NCI-H2171 (cell line): ENCODE measurements at regions not wholly inside any gene's neighbourhood (a gene's known extent, or its start where the extent isn't known, plus 50 kb on each side); places are given as distances from the start of the nearest gene placed in this dataset.
"Not testable (repeated sequence)": the region's sequence is repeated elsewhere in the genome, so short reads cannot be mapped to it uniquely, and the experiment has no call there.

Source experiments
- DNase-seq: peaks from one replicate; lab custom pipeline; 2025; lab: John Stamatoyannopoulos, UW

GRCh38 chr5:171542525-171543140, 123.2 kb downstream of the FGF18 start:
- DNase-seq: no peak

- no peak for DNase-seq
Measured at GRCh38 chr5:171543148-171543815, 123.8 kb downstream of the FGF18 start.

- no peak for DNase-seq
Measured at GRCh38 chr5:171544913-171545765, 125.7 kb downstream of the FGF18 start.

- DNase-seq: no peak
Measured at GRCh38 chr5:171549274-171549673, 129.8 kb downstream of the FGF18 start.

GRCh38 chr5:171553817-171554216, 134.4 kb downstream of the FGF18 start:
- not testable (repeated sequence) for DNase-seq

- DNase-seq: no peak
Measured at GRCh38 chr5:171555160-171555559, 135.7 kb downstream of the FGF18 start.

GRCh38 chr5:171562822-171563221, 143.4 kb downstream of the FGF18 start:
- DNase-seq: no peak

- DNase-seq: no peak
Measured at GRCh38 chr5:171568389-171568788, 148.9 kb downstream of the FGF18 start.

GRCh38 chr5:171569065-171569712, 149.7 kb downstream of the FGF18 start:
- no peak for DNase-seq

- no peak for DNase-seq
Measured at GRCh38 chr5:171570244-171570825, 150.9 kb downstream of the FGF18 start.

- no peak for DNase-seq
Measured at GRCh38 chr5:171571663-171572062, 152.2 kb downstream of the FGF18 start.

GRCh38 chr5:171573021-171573420, 153.6 kb downstream of the FGF18 start:
- no peak for DNase-seq

GRCh38 chr5:171573451-171574225, 154.2 kb downstream of the FGF18 start:
- DNase-seq: no peak

GRCh38 chr5:171574376-171574775, 154.9 kb downstream of the FGF18 start:
- DNase-seq: no peak

- no peak for DNase-seq
Measured at GRCh38 chr5:171575386-171575785, 155.9 kb downstream of the FGF18 start.

- DNase-seq: no peak
Measured at GRCh38 chr5:171575808-171576207, 156.4 kb downstream of the FGF18 start.

GRCh38 chr5:171577042-171577758, 157.8 kb downstream of the FGF18 start:
- DNase-seq: no peak

- no peak for DNase-seq
Measured at GRCh38 chr5:171578049-171578828, 158.8 kb downstream of the FGF18 start.

- no peak for DNase-seq
Measured at GRCh38 chr5:171578829-171579491, 159.5 kb downstream of the FGF18 start.
